ENCODE measurements at regions not wholly inside any gene's neighbourhood (a gene's known extent, or its start where the extent isn't known, plus 50 kb on each side); places are given as distances from the start of the nearest gene placed in this dataset.

GRCh38 chr3:120544361-120544760 lies 51.8 kb upstream of the NDUFB4 start:
- intact Hi-C loops (cut with DNase I): no loop called here

GRCh38 chr3:120536642-120537041 lies 59.5 kb upstream of the NDUFB4 start:
- intact Hi-C loops (cut with DNase I): no loop called here
- no peaks in the 10 kb centered on the region for H3K36me3 ChIP-seq
- no peak overlapping the region for H3K4me3 ChIP-seq
- H3K27me3 ChIP-seq: no peaks in the 10 kb centered on the region
- no peak for DNase-seq
- 25 to 38% methylated on average over 3 of the region's 3 CpGs for WGBS, 2 donors
- no peaks in the 10 kb centered on the region for H3K4me1 ChIP-seq
- H3K9me3 ChIP-seq: peaks cover 0 to 11% (median 3%) of the 10 kb centered on the region in 3 donors
- TF ChIP-seq CTCF (IDR thresholded peaks at IDR 0.05) (no peak), POLR2A (IDR thresholded peaks at IDR 0.05) (no peak)
- no peak overlapping the region for H3K27ac ChIP-seq

More at GRCh38 chr3:120544361-120544760, 51.8 kb upstream of the NDUFB4 start:
- Histone ChIP-seq H3K4me1 (no peaks in the 10 kb centered on the region), H3K27me3 (no peaks in the 10 kb centered on the region), H3K36me3 (no peaks in the 10 kb centered on the region), H3K4me3 (no peak overlapping the region), H3K27ac (no peak overlapping the region), H3K9me3 (peaks cover 0 to 21% (median 3%) of the 10 kb centered on the region in 3 donors)
- no peak for DNase-seq
- WGBS, 2 donors: 73% methylated on average over 1 to 2 of the region's 2 CpGs
- TF ChIP-seq POLR2A (IDR thresholded peaks at IDR 0.05): no peak
- TF ChIP-seq CTCF (IDR thresholded peaks at IDR 0.05): no peak

- H3K4me1 ChIP-seq: no peaks in the 10 kb centered on the region
- DNase-seq: no peak
- H3K9me3 ChIP-seq: no peaks in the 10 kb centered on the region
- H3K27ac ChIP-seq: no peak overlapping the region
- no peaks in the 10 kb centered on the region for H3K36me3 ChIP-seq
- intact Hi-C loops (cut with DNase I): no loop called here
- WGBS, 2 donors: 58 to 63% methylated on average over 2 of the region's 2 CpGs
- TF ChIP-seq POLR2A (IDR thresholded peaks at IDR 0.05): no peak
- TF ChIP-seq CTCF (IDR thresholded peaks at IDR 0.05): no peak
- H3K4me3 ChIP-seq: no peak overlapping the region
- no peaks in the 10 kb centered on the region for H3K27me3 ChIP-seq
Measured at GRCh38 chr3:120532969-120533368, 63.2 kb upstream of the NDUFB4 start.

- Histone ChIP-seq H3K4me3 (no peak overlapping the region), H3K27me3 (no peaks in the 10 kb centered on the region), H3K27ac (no peak overlapping the region), H3K36me3 (no peaks in the 10 kb centered on the region), H3K4me1 (no peaks in the 10 kb centered on the region), H3K9me3 (no peaks in the 10 kb centered on the region)
- no peak for DNase-seq
- no peak for TF ChIP-seq POLR2A (IDR thresholded peaks at IDR 0.05)
- no peak for TF ChIP-seq CTCF (IDR thresholded peaks at IDR 0.05)
- 81 to 84% methylated on average over 6 of the region's 6 CpGs for WGBS, 2 donors
- intact Hi-C loops (cut with DNase I): no loop called here
Measured at GRCh38 chr3:120528163-120528562, 68.0 kb upstream of the NDUFB4 start.

- H3K27ac ChIP-seq: no peak overlapping the region
- no peaks in the 10 kb centered on the region for H3K4me1 ChIP-seq
- no peaks in the 10 kb centered on the region for H3K36me3 ChIP-seq
- no peak for TF ChIP-seq CTCF (IDR thresholded peaks at IDR 0.05)
- TF ChIP-seq POLR2A (IDR thresholded peaks at IDR 0.05): no peak
- no peak for DNase-seq
- H3K4me3 ChIP-seq: no peak overlapping the region
- intact Hi-C loops (cut with DNase I): no loop called here
- no peaks in the 10 kb centered on the region for H3K9me3 ChIP-seq
- H3K27me3 ChIP-seq: no peaks in the 10 kb centered on the region
- WGBS, 2 donors: 66 to 74% methylated on average over 3 of the region's 3 CpGs
Measured at GRCh38 chr3:120526011-120526870, 69.9 kb upstream of the NDUFB4 start.
